Right lobe of liver (tissue), 6 donors: ENCODE measurements at regions not wholly inside any gene's neighbourhood (a gene's known extent, or its start where the extent isn't known, plus 50 kb on each side); places are given as distances from the start of the nearest gene placed in this dataset.
"Not testable (repeated sequence)": the region's sequence is repeated elsewhere in the genome, so short reads cannot be mapped to it uniquely, and the experiment has no call there.

Source experiments
- ATAC-seq, 4 donors: fragments of 200-7000 bp; cut with Tn5 transposase; one replicate each; pipeline ENCODE4 v1.9.1; 2020; ENCODE audit warnings: mild to moderate bottlenecking in 4 of 4, moderate library complexity in 4 of 4
- DNase-seq, 3 donors: peaks; one replicate each; pipeline ENCODE4 v3.0.0-alpha.2; 2020
- H3K27ac ChIP-seq, 3 donors: fragments of 200-600 bp; one replicate each; pipeline ENCODE4 v1.8.0; 2022
- H3K27me3 ChIP-seq, 2 donors: fragments of 200-600 bp; one replicate each; pipeline ENCODE4 v1.8.0; 2022
- H3K36me3 ChIP-seq, 4 donors: fragments of 200-600 bp; sonication (generic) in 1 of 4; one replicate each; pipeline versions ENCODE4 v1.5.1 to v1.8.0; 2017 to 2022; ENCODE audit warnings: control low read depth in 1 of 4
- H3K4me1 ChIP-seq, 4 donors: fragments of 200-600 bp; sonication (generic) in 1 of 4; one replicate each; pipeline versions ENCODE4 v1.5.1 to v1.8.0; 2017 to 2022; ENCODE audit warnings: control low read depth in 1 of 4
- H3K4me3 ChIP-seq, 3 donors: fragments of 200-600 bp; one replicate each; pipeline ENCODE4 v1.8.0; 2022
- H3K9me3 ChIP-seq, 4 donors: fragments of 200-600 bp; sonication (generic) in 1 of 4; one replicate each; pipeline versions ENCODE4 v1.5.1 to v1.8.0; 2017 to 2022; ENCODE audit warnings: control low read depth in 1 of 4
- CTCF ChIP-seq, 4 donors: fragments of 200-600 bp in 3 of 4; fragments of 450-650 bp in 1 of 4; IDR thresholded peaks; one replicate each; pipeline versions ENCODE4 v1.5.1 to v1.8.0; 2016 to 2022; ENCODE audit warnings: antibody characterized with exemption in 4 of 4, mild to moderate bottlenecking in 2 of 4
- POLR2A ChIP-seq: fragments of 450-650 bp; IDR thresholded peaks from one replicate; pipeline ENCODE4 v1.6.1; 2017; ENCODE audit warnings: antibody characterized with exemption, mild to moderate bottlenecking
- WGBS: methylation state at CpG from one replicate; pipeline ENCODE4 v1.1.6; 2018; ENCODE audit warnings: low coverage, low lambda C conversion rate; ENCODE audit not compliant: insufficient coverage; ENCODE audit errors: missing lambda C conversion rate; 5-methylcytosine and 5-hydroxymethylcytosine counted together
- intact Hi-C, 2 donors: fragments of 100-400 bp; cut with DNase I; formaldehyde crosslinking; loops; one replicate each; pipeline versions ENCODE4 v1.11.2 to v1.14.1; 2022
- donor health status: DM: no; HTN: yes; CAD: no.
- donor health status: DM: no; HTN: no; CAD: no.
- donor health status: DM: no; HTN: no; CAD: no.
- donor health status: DM: no; HTN: yes; CAD: no.
- donor health status: DM: no; HTN: yes; CAD: no.

DNA sequence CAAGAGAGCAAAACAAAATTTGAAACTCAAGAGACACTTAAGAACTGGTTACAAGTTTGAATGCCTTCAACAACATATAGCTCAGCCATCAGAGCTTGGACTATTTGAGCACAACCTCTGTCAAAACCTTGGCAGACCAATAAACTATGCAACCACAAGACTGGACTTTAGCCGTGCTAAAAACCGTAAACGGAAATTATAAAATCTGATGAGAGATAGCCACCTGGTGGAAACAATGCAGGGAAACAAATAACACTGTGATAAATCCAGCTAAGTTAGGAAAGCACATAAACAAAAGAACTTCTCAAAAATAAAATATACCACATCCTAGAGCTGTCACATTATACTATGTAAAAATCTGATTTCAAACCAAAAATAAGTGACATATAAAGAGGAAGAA is 1074.2 kb upstream of the NOVA1 start:
- no peak overlapping the region for H3K27ac ChIP-seq
- H3K27me3 ChIP-seq: no peaks in the 10 kb centered on the region
- H3K4me3 ChIP-seq: no peak overlapping the region
- DNase-seq (no peak), ATAC-seq (no peak)
- intact Hi-C loops: no loop called here
- no peaks in the 10 kb centered on the region for H3K4me1 ChIP-seq
- no peaks in the 10 kb centered on the region for H3K36me3 ChIP-seq
- H3K9me3 ChIP-seq: no peaks in the 10 kb centered on the region
- whole genome bisulfite sequencing: 47% methylated on average over 3 of the region's 3 CpGs
- TF ChIP-seq POLR2A: no peak
- no peak for TF ChIP-seq CTCF (IDR thresholded peaks at IDR 0.05)

DNA sequence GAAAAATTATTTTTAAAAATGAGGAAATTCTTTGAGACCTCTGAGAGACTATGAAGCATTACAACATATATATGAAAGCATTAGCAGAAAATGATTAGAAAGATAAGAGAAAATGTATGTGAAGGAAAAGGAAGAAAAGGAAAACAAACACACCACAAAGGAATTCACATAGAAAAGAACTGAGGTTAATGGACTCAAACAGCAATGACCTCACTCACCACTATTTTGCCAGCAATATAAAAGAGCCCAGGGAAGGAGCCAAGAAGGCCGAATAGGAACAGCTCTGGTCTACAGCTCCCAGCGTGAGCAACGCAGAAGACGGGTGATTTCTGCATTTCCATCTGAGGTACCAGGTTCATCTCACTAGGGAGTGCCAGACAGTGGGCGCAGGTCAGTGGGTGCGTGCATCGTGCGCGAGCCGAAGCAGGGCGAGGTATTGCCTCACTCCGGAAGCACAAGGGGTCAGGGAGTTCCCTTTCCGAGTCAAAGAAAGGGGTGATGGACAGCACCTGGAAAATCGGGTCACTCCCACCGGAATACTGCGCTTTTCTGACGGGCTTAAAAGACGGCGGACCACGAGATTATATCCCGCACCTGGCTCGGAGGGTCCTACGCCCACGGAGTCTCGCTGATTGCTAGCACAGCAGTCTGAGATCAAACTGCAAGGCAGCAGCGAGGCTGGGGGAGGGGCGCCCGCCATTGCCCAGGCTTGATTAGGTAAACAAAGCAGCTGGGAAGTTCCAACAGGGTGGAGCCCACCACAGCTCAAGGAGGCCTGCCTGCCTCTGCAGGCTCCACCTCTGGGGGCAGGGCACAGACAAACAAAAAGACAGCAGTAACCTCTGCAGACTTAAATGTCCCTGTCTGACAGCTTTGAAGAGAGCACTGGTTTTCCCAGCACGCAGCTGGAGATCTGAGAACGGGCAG is 1075.2 kb upstream of the NOVA1 start:
- H3K36me3 ChIP-seq, H3K4me3 ChIP-seq, H3K27me3 ChIP-seq, H3K4me1 ChIP-seq, H3K9me3 ChIP-seq, DNase-seq, ATAC-seq, intact Hi-C loops, H3K27ac ChIP-seq: not testable (repeated sequence)
- 78% methylated on average over 3 of the region's 30 CpGs for WGBS

DNA sequence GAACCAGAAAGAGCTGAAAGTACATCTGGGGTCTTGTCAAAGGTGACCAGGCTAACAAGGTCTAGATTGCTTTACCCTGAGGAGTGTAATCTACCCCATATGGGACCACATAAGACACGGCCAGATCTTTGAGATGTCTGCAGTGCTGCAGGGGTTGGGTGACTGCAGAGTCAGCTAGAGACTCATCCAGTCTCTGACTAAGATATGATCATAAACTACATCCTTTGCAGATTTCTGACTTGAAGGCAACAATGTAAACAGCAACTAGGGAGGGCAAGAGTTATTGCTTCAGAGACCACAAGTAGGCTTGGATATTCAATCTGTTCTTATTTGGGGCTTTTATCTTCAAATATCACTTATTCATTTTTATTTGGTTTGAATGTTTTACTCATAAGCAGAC is 1080.5 kb upstream of the FOXG1 start:
- no peak for DNase-seq
- intact Hi-C loops: no loop called here

GRCh38 chr14:27688841-27689444 is 1077.6 kb upstream of the FOXG1 start:
- 53% methylated on average over 8 of the region's 8 CpGs for WGBS
- ATAC-seq (no peak), DNase-seq (no peak)
- TF ChIP-seq POLR2A (no peak), CTCF (IDR thresholded peaks at IDR 0.05) (no peak)
- Histone ChIP-seq H3K27me3 (no peaks in the 10 kb centered on the region), H3K9me3 (no peaks in the 10 kb centered on the region), H3K36me3 (no peaks in the 10 kb centered on the region), H3K4me3 (no peak overlapping the region), H3K4me1 (no peaks in the 10 kb centered on the region), H3K27ac (no peak overlapping the region)
- intact Hi-C loops: no loop called here

More for the DNA sequence above, 1080.5 kb upstream of the FOXG1 start:
- H3K4me1 ChIP-seq: no peaks in the 10 kb centered on the region
- 20% methylated on average over 1 of the region's 1 CpG for WGBS
- no peak overlapping the region for H3K4me3 ChIP-seq
- no peak for ATAC-seq
- TF ChIP-seq POLR2A (no peak), CTCF (IDR thresholded peaks at IDR 0.05) (no peak)
- no peaks in the 10 kb centered on the region for H3K9me3 ChIP-seq
- no peaks in the 10 kb centered on the region for H3K36me3 ChIP-seq
- no peak overlapping the region for H3K27ac ChIP-seq
- no peaks in the 10 kb centered on the region for H3K27me3 ChIP-seq

DNA sequence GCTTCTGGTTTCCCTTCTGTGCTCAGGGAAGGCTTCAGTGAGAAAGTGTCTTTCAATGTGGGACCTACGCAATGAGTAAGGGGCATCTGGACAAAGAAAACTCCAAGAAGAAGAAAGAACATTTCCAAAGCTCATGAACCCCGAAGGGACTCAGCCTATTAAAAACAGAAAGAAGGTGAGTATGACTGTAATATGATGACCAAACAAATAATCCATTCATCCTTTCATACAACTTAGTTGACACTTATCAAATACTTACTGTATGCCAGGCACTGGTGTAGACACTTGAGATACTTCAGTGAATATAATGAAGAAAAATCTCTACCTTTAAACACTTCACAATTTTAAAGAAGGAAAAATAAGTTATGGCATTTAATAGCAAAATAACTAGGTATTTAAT is 1054.2 kb upstream of the FOXG1 start:
- TF ChIP-seq POLR2A: no peak
- TF ChIP-seq CTCF (IDR thresholded peaks at IDR 0.05): no peak
- WGBS: 44% methylated on average over 2 of the region's 2 CpGs
- no peak overlapping the region for H3K4me3 ChIP-seq
- H3K36me3 ChIP-seq: no peaks in the 10 kb centered on the region
- no peaks in the 10 kb centered on the region for H3K27me3 ChIP-seq
- no peaks in the 10 kb centered on the region for H3K4me1 ChIP-seq
- ATAC-seq: no peak
- no peak for DNase-seq
- no peak overlapping the region for H3K27ac ChIP-seq
- intact Hi-C loops: no loop called here
- no peaks in the 10 kb centered on the region for H3K9me3 ChIP-seq
